Mammary epithelial cell (primary cell): ENCODE measurements at regions not wholly inside any gene's neighbourhood (a gene's known extent, or its start where the extent isn't known, plus 50 kb on each side); places are given as distances from the start of the nearest gene placed in this dataset.

ENCODE experiments used
- EZH2 ChIP-seq: IDR thresholded peaks from 2 replicates; pipeline ENCODE4 v1.6.1; 2012; ENCODE audit warnings: low read length, inconsistent platforms, borderline replicate concordance
- TF ChIP-seq, protein P1 (sequence below), 2 donors: IDR thresholded peaks in 1 of 2; conservative IDR thresholded peaks in 1 of 2; 2 replicates each; pipeline ENCODE4 v1.5.1; 2011 to 2012; ENCODE audit warnings: inconsistent platforms in 2 of 2, low read length in 2 of 2, mild to moderate bottlenecking in 2 of 2, control low read depth in 1 of 2, low read depth in 1 of 2; ENCODE audit not compliant: insufficient read depth in 1 of 2; ENCODE audit errors: extremely low read depth in 1 of 2

DNA sequence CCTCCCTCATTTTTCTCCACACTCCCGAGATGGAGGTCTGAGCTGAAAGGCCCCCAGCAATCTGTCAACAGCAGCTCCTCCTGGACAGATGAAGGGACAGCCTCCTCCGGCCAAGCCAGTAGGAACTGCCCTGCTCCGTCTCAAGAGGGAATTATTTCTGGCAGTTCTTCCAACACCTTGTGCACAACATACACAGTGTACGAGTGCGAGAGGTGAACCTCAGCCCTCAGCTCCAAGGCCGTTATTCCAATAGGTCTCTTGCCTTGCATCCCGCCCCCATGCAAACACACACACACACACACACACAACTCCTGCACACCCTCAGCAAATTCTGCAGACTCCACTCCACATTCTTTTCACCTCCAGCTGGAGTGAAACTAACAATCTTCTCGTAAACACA, 181.7 kb upstream of the FAR2 start:
- TF ChIP-seq EZH2, result no peak
- TF ChIP-seq, protein P1, sequence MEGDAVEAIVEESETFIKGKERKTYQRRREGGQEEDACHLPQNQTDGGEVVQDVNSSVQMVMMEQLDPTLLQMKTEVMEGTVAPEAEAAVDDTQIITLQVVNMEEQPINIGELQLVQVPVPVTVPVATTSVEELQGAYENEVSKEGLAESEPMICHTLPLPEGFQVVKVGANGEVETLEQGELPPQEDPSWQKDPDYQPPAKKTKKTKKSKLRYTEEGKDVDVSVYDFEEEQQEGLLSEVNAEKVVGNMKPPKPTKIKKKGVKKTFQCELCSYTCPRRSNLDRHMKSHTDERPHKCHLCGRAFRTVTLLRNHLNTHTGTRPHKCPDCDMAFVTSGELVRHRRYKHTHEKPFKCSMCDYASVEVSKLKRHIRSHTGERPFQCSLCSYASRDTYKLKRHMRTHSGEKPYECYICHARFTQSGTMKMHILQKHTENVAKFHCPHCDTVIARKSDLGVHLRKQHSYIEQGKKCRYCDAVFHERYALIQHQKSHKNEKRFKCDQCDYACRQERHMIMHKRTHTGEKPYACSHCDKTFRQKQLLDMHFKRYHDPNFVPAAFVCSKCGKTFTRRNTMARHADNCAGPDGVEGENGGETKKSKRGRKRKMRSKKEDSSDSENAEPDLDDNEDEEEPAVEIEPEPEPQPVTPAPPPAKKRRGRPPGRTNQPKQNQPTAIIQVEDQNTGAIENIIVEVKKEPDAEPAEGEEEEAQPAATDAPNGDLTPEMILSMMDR (conservative IDR thresholded peaks at IDR 0.05 in 1 of 2, IDR thresholded peaks at IDR 0.05 in 1 of 2; ENCODE audit: extremely low read depth in 1 of 2, insufficient read depth in 1 of 2, low read depth in 1 of 2, low read length in 2 of 2), result no peak
